HEK293T (cell line): ENCODE measurements at regions not wholly inside any gene's neighbourhood (a gene's known extent, or its start where the extent isn't known, plus 50 kb on each side); places are given as distances from the start of the nearest gene placed in this dataset.

Experiments
- CTCF ChIA-PET: fragments of 350-600 bp; formaldehyde crosslinking; extraction: SDS; loops from one replicate; lab custom pipeline; 2021; ENCODE audit warnings: antibody characterized with exemption, inconsistent platforms; lab: Yijun Ruan, JAX
- POLR2A ChIA-PET: fragments of 350-600 bp; formaldehyde crosslinking; extraction: SDS; loops from one replicate; lab custom pipeline; 2020; ENCODE audit warnings: antibody characterized with exemption, inconsistent platforms; lab: Yijun Ruan, JAX
- DNase-seq: peaks from one replicate; pipeline ENCODE4 v3.0.0; 2012; ENCODE audit warnings: mixed read lengths; ENCODE audit errors: extremely low spot score
- ARNT ChIP-seq: fragments of 450-650 bp; IDR thresholded peaks from 2 replicates; pipeline ENCODE4 v1.6.1; 2017; ENCODE audit warnings: mild to moderate bottlenecking
- BHLHE40 ChIP-seq: fragments of 450-650 bp; IDR thresholded peaks from 2 replicates; pipeline ENCODE4 v1.6.1; 2016; ENCODE audit warnings: mild to moderate bottlenecking, moderate library complexity, borderline replicate concordance
- CTBP1 ChIP-seq: fragments of 450-650 bp; IDR thresholded peaks from 2 replicates; pipeline ENCODE4 v1.6.1; 2016; ENCODE audit warnings: borderline replicate concordance
- ELF4 ChIP-seq: fragments of 450-650 bp; IDR thresholded peaks from 2 replicates; pipeline ENCODE4 v1.6.1; 2017; ENCODE audit warnings: antibody characterized with exemption
- FOXA1 ChIP-seq: fragments of 450-650 bp; IDR thresholded peaks from 2 replicates; pipeline ENCODE4 v1.6.1; 2016; ENCODE audit warnings: mild to moderate bottlenecking
- FOXK2 ChIP-seq: fragments of 450-650 bp; IDR thresholded peaks from 2 replicates; pipeline ENCODE4 v1.6.1; 2016; ENCODE audit warnings: mild to moderate bottlenecking
- FOXM1 ChIP-seq: fragments of 450-650 bp; IDR thresholded peaks from 2 replicates; pipeline ENCODE4 v1.6.1; 2017; ENCODE audit warnings: mild to moderate bottlenecking, borderline replicate concordance
- HDGF ChIP-seq: fragments of 450-650 bp; IDR thresholded peaks from 2 replicates; pipeline ENCODE4 v1.6.1; 2017; ENCODE audit warnings: antibody characterized with exemption, borderline replicate concordance
- L3MBTL2 ChIP-seq: fragments of 450-650 bp; conservative IDR thresholded peaks from 2 replicates; pipeline ENCODE4 v1.6.1; 2016; ENCODE audit warnings: mild to moderate bottlenecking
- LEF1 ChIP-seq: fragments of 450-650 bp; IDR thresholded peaks from 2 replicates; pipeline ENCODE4 v1.6.1; 2017; ENCODE audit warnings: mild to moderate bottlenecking, borderline replicate concordance
- NFRKB ChIP-seq: fragments of 450-650 bp; IDR thresholded peaks from 2 replicates; pipeline ENCODE4 v1.6.1; 2016; ENCODE audit warnings: mild to moderate bottlenecking, moderate library complexity
- SP1 ChIP-seq: fragments of 450-650 bp; IDR thresholded peaks from 2 replicates; pipeline ENCODE4 v1.6.1; 2017
- SUZ12 ChIP-seq: fragments of 450-650 bp; IDR thresholded peaks from 2 replicates; pipeline ENCODE4 v1.6.1; 2016; ENCODE audit warnings: mild to moderate bottlenecking
- TARDBP ChIP-seq: fragments of 450-650 bp; IDR thresholded peaks from 2 replicates; pipeline ENCODE4 v1.6.1; 2016
- ZNF384 ChIP-seq: fragments of 450-650 bp; IDR thresholded peaks from 2 replicates; pipeline ENCODE4 v1.6.1; 2016
- TF ChIP-seq, protein P1 (sequence below): fragments of 450-650 bp; IDR thresholded peaks from 2 replicates; pipeline ENCODE4 v1.6.1; 2016

GRCh38 chr22:34490886-34491285 is 570.6 kb upstream of the LARGE1 start:
- no peak for DNase-seq
- POLR2A ChIA-PET = no interaction called here
- TF ChIP-seq SP1 (no peak), ELF4 (no peak), FOXM1 (no peak), TARDBP (no peak), ZNF384 (no peak), HDGF (no peak), FOXA1 (no peak), NFRKB (no peak), ARNT (no peak), L3MBTL2 (no peak), SUZ12 (no peak), FOXK2 (no peak), BHLHE40 (no peak), LEF1 (no peak), CTBP1 (no peak)
- TF ChIP-seq, protein P1, sequence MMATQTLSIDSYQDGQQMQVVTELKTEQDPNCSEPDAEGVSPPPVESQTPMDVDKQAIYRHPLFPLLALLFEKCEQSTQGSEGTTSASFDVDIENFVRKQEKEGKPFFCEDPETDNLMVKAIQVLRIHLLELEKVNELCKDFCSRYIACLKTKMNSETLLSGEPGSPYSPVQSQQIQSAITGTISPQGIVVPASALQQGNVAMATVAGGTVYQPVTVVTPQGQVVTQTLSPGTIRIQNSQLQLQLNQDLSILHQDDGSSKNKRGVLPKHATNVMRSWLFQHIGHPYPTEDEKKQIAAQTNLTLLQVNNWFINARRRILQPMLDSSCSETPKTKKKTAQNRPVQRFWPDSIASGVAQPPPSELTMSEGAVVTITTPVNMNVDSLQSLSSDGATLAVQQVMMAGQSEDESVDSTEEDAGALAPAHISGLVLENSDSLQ = no peak
- CTCF ChIA-PET = no interaction called here

GRCh38 chr22:34493486-34493885 is 572.5 kb upstream of the ISX start:
- ChIA-PET POLR2A (no interaction called here), CTCF (interaction anchor here (0.5 kb wide), 1 partner anchor 1065 kb away, joined by 3 read pairs; no protein-coding TSS in a partner anchor)
- DNase-seq = no peak
- TF ChIP-seq FOXM1 (no peak), ZNF384 (no peak), BHLHE40 (no peak), HDGF (no peak), L3MBTL2 (no peak), FOXK2 (no peak), FOXA1 (no peak)
- TF ChIP-seq, protein P1 = no peak

GRCh38 chr22:34501366-34501965 is 564.5 kb upstream of the ISX start:
- TF ChIP-seq FOXA1 (no peak), FOXK2 (no peak), SP1 (no peak), ELF4 (no peak), HDGF (no peak), SUZ12 (no peak), ARNT (no peak)
- TF ChIP-seq, protein P1 = no peak
- DNase-seq = no peak
- ChIA-PET POLR2A (no interaction called here), CTCF (no interaction called here)

- DNase-seq = no peak
- CTCF ChIA-PET = no interaction called here
- POLR2A ChIA-PET = no interaction called here
- TF ChIP-seq FOXM1 = no peak
These were observed 563.1 kb upstream of the ISX start for GRCh38 chr22:34502821-34503220.

DNA sequence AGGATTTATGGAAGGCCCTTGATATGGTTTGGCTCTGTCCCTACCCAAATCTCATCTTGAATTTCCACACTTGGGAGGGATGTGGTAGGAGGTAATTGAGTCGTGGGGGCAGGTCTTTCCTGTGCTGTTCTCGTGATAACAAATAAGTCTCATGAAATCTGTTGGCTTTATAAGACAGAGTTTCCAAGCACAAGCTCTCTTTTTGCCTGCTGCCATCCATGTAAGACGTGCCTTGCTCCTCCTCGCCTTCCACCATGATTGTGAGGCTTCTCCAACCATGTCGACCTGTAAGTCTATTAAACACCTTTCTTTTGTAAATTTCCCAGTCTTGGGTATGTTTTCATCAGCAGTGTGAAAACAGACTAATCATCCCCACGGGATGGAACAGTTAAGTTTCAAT is 557.2 kb upstream of the ISX start:
- DNase-seq = no peak
- TF ChIP-seq SP1 = no peak
- TF ChIP-seq FOXK2 = no peak
- TF ChIP-seq FOXM1 = no peak
- no peak for TF ChIP-seq NFRKB
- TF ChIP-seq CTBP1 = no peak
- no peak for TF ChIP-seq SUZ12
- no peak for TF ChIP-seq ELF4
- no peak for TF ChIP-seq ZNF384
- TF ChIP-seq TARDBP = no peak
- no peak for TF ChIP-seq L3MBTL2
- TF ChIP-seq BHLHE40 = no peak
- TF ChIP-seq ARNT = no peak
- TF ChIP-seq, protein P1 = no peak
- TF ChIP-seq FOXA1 = no peak
- no peak for TF ChIP-seq HDGF
- TF ChIP-seq LEF1 = no peak
- ChIA-PET POLR2A (no interaction called here), CTCF (no interaction called here)

DNA sequence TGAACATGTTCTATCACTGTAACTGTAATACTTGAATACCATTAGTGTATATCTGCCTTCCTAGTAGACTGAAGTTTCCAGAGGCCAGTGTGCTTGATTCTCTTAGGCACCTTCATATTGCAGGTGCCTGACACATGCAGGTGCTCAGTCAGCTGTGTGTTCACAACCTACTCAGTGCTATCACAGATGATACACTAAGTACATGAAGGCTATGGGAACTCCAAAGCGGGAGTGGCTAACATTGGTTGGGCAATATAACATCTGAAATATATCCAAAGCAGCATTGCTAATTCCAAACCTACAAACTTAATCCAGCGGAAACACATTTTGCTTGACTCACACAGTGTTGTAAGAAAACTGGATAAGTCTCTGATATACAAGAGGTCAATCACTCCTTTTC is 539.3 kb upstream of the ISX start:
- ChIA-PET POLR2A (no interaction called here), CTCF (no interaction called here)
- DNase-seq = no peak
- TF ChIP-seq ELF4 (no peak), CTBP1 (no peak), TARDBP (no peak), L3MBTL2 (no peak), ARNT (no peak), BHLHE40 (no peak), SP1 (no peak), LEF1 (no peak), HDGF (no peak), SUZ12 (no peak), FOXM1 (no peak), FOXA1 (no peak), NFRKB (no peak), ZNF384 (no peak), FOXK2 (no peak)
- TF ChIP-seq, protein P1 = no peak
